OCI-LY3 (cell line): ENCODE measurements at regions not wholly inside any gene's neighbourhood (a gene's known extent, or its start where the extent isn't known, plus 50 kb on each side); places are given as distances from the start of the nearest gene placed in this dataset.

ENCODE experiments used
- EZH2phosphoT487 ChIP-seq: fragments of 200-600 bp; shearing (Covaris generic); IDR thresholded peaks from 2 replicates; pipeline ENCODE4 v1.6.1; 2018; ENCODE audit warnings: antibody characterized with exemption, mixed run types, low read depth
- TF ChIP-seq, protein P1 (sequence below): fragments of 200-600, 300-600 bp; sonication (generic); IDR thresholded peaks from 2 replicates; pipeline ENCODE4 v1.5.1; 2014; ENCODE audit warnings: antibody characterized with exemption, low read length, low read depth

DNA sequence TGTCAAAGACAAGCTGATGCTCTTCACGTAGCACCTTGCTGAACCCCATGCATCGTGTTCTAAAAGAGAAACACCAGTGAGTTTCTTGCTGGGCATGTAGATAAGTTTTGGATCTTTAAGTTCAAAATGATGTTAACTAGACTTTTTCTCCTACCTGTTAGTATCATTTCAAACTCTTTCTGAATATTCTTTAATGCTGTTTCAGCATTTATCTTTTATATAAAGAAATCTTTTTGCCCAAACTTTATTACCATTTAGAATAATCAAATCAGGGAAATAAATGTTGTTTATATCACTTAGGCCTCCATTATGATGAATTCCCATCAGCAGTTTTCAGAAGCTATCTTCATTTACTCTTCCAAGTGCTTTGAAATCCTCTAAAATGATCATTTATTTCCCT lies 542.8 kb downstream of the CDH10 start:
- TF ChIP-seq, protein P1, sequence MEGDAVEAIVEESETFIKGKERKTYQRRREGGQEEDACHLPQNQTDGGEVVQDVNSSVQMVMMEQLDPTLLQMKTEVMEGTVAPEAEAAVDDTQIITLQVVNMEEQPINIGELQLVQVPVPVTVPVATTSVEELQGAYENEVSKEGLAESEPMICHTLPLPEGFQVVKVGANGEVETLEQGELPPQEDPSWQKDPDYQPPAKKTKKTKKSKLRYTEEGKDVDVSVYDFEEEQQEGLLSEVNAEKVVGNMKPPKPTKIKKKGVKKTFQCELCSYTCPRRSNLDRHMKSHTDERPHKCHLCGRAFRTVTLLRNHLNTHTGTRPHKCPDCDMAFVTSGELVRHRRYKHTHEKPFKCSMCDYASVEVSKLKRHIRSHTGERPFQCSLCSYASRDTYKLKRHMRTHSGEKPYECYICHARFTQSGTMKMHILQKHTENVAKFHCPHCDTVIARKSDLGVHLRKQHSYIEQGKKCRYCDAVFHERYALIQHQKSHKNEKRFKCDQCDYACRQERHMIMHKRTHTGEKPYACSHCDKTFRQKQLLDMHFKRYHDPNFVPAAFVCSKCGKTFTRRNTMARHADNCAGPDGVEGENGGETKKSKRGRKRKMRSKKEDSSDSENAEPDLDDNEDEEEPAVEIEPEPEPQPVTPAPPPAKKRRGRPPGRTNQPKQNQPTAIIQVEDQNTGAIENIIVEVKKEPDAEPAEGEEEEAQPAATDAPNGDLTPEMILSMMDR = no peak
- TF ChIP-seq EZH2phosphoT487 = no peak
